Pancreas (tissue), 10 donors: ENCODE measurements at regions not wholly inside any gene's neighbourhood (a gene's known extent, or its start where the extent isn't known, plus 50 kb on each side); places are given as distances from the start of the nearest gene placed in this dataset.

ENCODE experiments used
- ATAC-seq, 4 donors: fragments of 200-7000 bp; cut with Tn5 transposase; one replicate each; pipeline versions ENCODE4 v1.8.0 to v1.9.1; 2020; ENCODE audit warnings: mild to moderate bottlenecking in 4 of 4, moderate library complexity in 4 of 4
- DNase-seq, 6 donors: peaks; one replicate each; pipeline ENCODE4 v3.0.0-alpha.2; 2020
- FAIRE-seq: peaks from 2 replicates; lab custom pipeline; 2012; peaks lifted over from hg19 to GRCh38; lab: Jason Lieb, UNC
- H3K27ac ChIP-seq, 4 donors: fragments of 200-600 bp; sonication (generic); 1 replicate in 3 of 4; 2 replicates in 1 of 4; pipeline versions ENCODE4 v1.5.0 to v1.8.0; 2020
- H3K27me3 ChIP-seq, 4 donors: fragments of 200-600 bp; one replicate each; pipeline ENCODE4 v1.8.0; 2021
- H3K36me3 ChIP-seq, 3 donors: fragments of 200-600 bp; sonication (generic) in 1 of 3; one replicate each; pipeline versions ENCODE4 v1.5.0 to v1.8.0; 2020 to 2021
- H3K4me1 ChIP-seq, 3 donors: fragments of 200-600 bp; one replicate each; pipeline ENCODE4 v1.8.0; 2021
- H3K4me3 ChIP-seq, 4 donors: fragments of 200-600 bp; sonication (generic) in 2 of 4; one replicate each; pipeline versions ENCODE4 v1.5.0 to v1.8.0; 2020 to 2021
- H3K9me3 ChIP-seq, 4 donors: fragments of 200-600 bp; one replicate each; pipeline ENCODE4 v1.8.0; 2021
- CTCF ChIP-seq, 4 donors: fragments of 200-600 bp; sonication (generic) in 3 of 4; IDR thresholded peaks; one replicate each; pipeline versions ENCODE4 v1.5.0 to v1.8.0; 2021; ENCODE audit warnings: antibody characterized with exemption in 4 of 4
- WGBS, 2 donors: extraction: QIAGEN DNeasy Blood & Tissue Kit; methylation state at CpG; one replicate each; pipeline ENCODE4 v1.1.7; 2013; 5-methylcytosine and 5-hydroxymethylcytosine counted together
- intact Hi-C, 3 donors: fragments of 100-400 bp; cut with DNase I; formaldehyde crosslinking; loops; one replicate each; pipeline versions ENCODE4 v1.11.1 to v1.14.2; 2022
- donor health status: healthy with polysubstance abuse.
- donor health status: DM: no; HTN: no; CAD: no; lungs with moderate emphysema.
- donor health status: DM: no; HTN: no; CAD: no.
- donor health status: control.
- donor health status: control.
- donor health status: Bipolar disorder and iron deficiency.
- donor health status: DM: yes; HTN: yes; CAD: no.
- donor health status: DM: no; HTN: no; CAD: no.
- donor health status: DM: no; HTN: no; CAD: no.
- donor health status: DM: yes; HTN: yes; CAD: no.

- 58 to 68% methylated on average over 2 of the region's 2 CpGs for WGBS, 2 donors
- ATAC-seq (no peak), DNase-seq (no peak), FAIRE-seq (no peak)
- H3K4me3 ChIP-seq: no peak overlapping the region
- H3K27me3 ChIP-seq: no peaks in the 10 kb centered on the region
- no peak for TF ChIP-seq CTCF (IDR thresholded peaks at IDR 0.05)
- no peak overlapping the region for H3K27ac ChIP-seq
- intact Hi-C loops: no loop called here
- H3K4me1 ChIP-seq: no peaks in the 10 kb centered on the region
- no peaks in the 10 kb centered on the region for H3K9me3 ChIP-seq
- H3K36me3 ChIP-seq: no peaks in the 10 kb centered on the region
Observed at GRCh38 chr12:41731061-41731460, 413.6 kb downstream of the GXYLT1 start.

GRCh38 chr12:41724216-41724615 lies 420.5 kb downstream of the GXYLT1 start:
- FAIRE-seq: no peak
- DNase-seq: no peak
- Histone ChIP-seq H3K9me3 (no peaks in the 10 kb centered on the region), H3K36me3 (no peaks in the 10 kb centered on the region), H3K4me3 (no peak overlapping the region), H3K27ac (no peak overlapping the region), H3K27me3 (no peaks in the 10 kb centered on the region), H3K4me1 (no peaks in the 10 kb centered on the region)
- no peak for TF ChIP-seq CTCF (IDR thresholded peaks at IDR 0.05)
- intact Hi-C loops: no loop called here
- ATAC-seq: no peak
- WGBS, 2 donors: 12 to 17% methylated on average over 2 of the region's 2 CpGs

- no peaks in the 10 kb centered on the region for H3K27me3 ChIP-seq
- H3K9me3 ChIP-seq: no peaks in the 10 kb centered on the region
- FAIRE-seq: no peak
- ATAC-seq: no peak
- DNase-seq: no peak
- no peak overlapping the region for H3K4me3 ChIP-seq
- H3K4me1 ChIP-seq: no peaks in the 10 kb centered on the region
- intact Hi-C loops: no loop called here
- WGBS, 2 donors: 47 to 53% methylated on average over 3 of the region's 3 CpGs
- no peak for TF ChIP-seq CTCF (IDR thresholded peaks at IDR 0.05)
- no peaks in the 10 kb centered on the region for H3K36me3 ChIP-seq
- H3K27ac ChIP-seq: no peak overlapping the region
Observed at GRCh38 chr12:41719214-41719613, 425.5 kb downstream of the GXYLT1 start.

- Histone ChIP-seq H3K4me3 (no peak overlapping the region), H3K27ac (no peak overlapping the region), H3K9me3 (no peaks in the 10 kb centered on the region), H3K27me3 (no peaks in the 10 kb centered on the region), H3K4me1 (no peaks in the 10 kb centered on the region), H3K36me3 (no peaks in the 10 kb centered on the region)
- 40 to 50% methylated on average over 3 of the region's 3 CpGs for WGBS, 2 donors
- intact Hi-C loops: no loop called here
- FAIRE-seq (no peak), DNase-seq (no peak), ATAC-seq (no peak)
- TF ChIP-seq CTCF (IDR thresholded peaks at IDR 0.05): no peak
Observed at GRCh38 chr12:41715256-41715655, 429.4 kb downstream of the GXYLT1 start.

- H3K27me3 ChIP-seq: no peaks in the 10 kb centered on the region
- intact Hi-C loops: no loop called here
- H3K9me3 ChIP-seq: no peaks in the 10 kb centered on the region
- no peaks in the 10 kb centered on the region for H3K36me3 ChIP-seq
- TF ChIP-seq CTCF (IDR thresholded peaks at IDR 0.05): no peak
- FAIRE-seq (no peak), DNase-seq (no peak), ATAC-seq (peak in 3 of 4 donors; percentile 45 to 74 (median 71))
- 9 to 28% methylated on average over 5 of the region's 5 CpGs for WGBS, 2 donors
- no peak overlapping the region for H3K4me3 ChIP-seq
- H3K27ac ChIP-seq: no peak overlapping the region
- no peaks in the 10 kb centered on the region for H3K4me1 ChIP-seq
Observed at GRCh38 chr12:41709463-41710285, 435.0 kb downstream of the GXYLT1 start.
